T-helper 2 cell treated with Interferon-gamma antibody and Interleukin-4, amounts not matched to agents 5 μg/mL and 100 μg/mL, for 36 hours (primary cell): ENCODE measurements at regions not wholly inside any gene's neighbourhood (a gene's known extent, or its start where the extent isn't known, plus 50 kb on each side); places are given as distances from the start of the nearest gene placed in this dataset.

Experiments used
- DNase-seq: peaks from one replicate; pipeline ENCODE4 v3.0.0; 2021; ENCODE audit warnings: low spot score
- H3K27ac Mint-ChIP-seq: one replicate; pipeline ENCODE4 v1.8.0; 2021; ENCODE audit warnings: mild to moderate bottlenecking, mixed read lengths
- H3K27me3 Mint-ChIP-seq: one replicate; pipeline ENCODE4 v1.8.0; 2021; ENCODE audit warnings: low read depth, mixed read lengths
- H3K36me3 Mint-ChIP-seq: one replicate; pipeline ENCODE4 v1.8.0; 2021; ENCODE audit warnings: low read depth, mixed read lengths
- H3K4me1 Mint-ChIP-seq: one replicate; pipeline ENCODE4 v1.8.0; 2021; ENCODE audit warnings: low read depth, mixed read lengths
- H3K4me3 Mint-ChIP-seq: one replicate; pipeline ENCODE4 v1.8.0; 2022; ENCODE audit warnings: mild to moderate bottlenecking, moderate library complexity, mixed read lengths
- H3K9me3 Mint-ChIP-seq: one replicate; pipeline ENCODE4 v1.8.0; 2021; ENCODE audit warnings: mixed read lengths

GRCh38 chr7:136148920-136149319 is 171.8 kb upstream of the MTPN start:
- DNase-seq: no peak
- no peak overlapping the region for H3K4me3 Mint-ChIP-seq
- H3K4me1 Mint-ChIP-seq: no peaks in the 10 kb centered on the region
- H3K27me3 Mint-ChIP-seq: no peaks in the 10 kb centered on the region
- no peak overlapping the region for H3K27ac Mint-ChIP-seq
- no peaks in the 10 kb centered on the region for H3K36me3 Mint-ChIP-seq
- H3K9me3 Mint-ChIP-seq: no peaks in the 10 kb centered on the region

GRCh38 chr7:136146925-136147324 is 169.8 kb upstream of the MTPN start:
- DNase-seq: no peak
- no peaks in the 10 kb centered on the region for H3K4me1 Mint-ChIP-seq
- no peaks in the 10 kb centered on the region for H3K36me3 Mint-ChIP-seq
- H3K4me3 Mint-ChIP-seq: no peak overlapping the region
- H3K27me3 Mint-ChIP-seq: no peaks in the 10 kb centered on the region
- H3K27ac Mint-ChIP-seq: no peak overlapping the region
- H3K9me3 Mint-ChIP-seq: no peaks in the 10 kb centered on the region

DNA sequence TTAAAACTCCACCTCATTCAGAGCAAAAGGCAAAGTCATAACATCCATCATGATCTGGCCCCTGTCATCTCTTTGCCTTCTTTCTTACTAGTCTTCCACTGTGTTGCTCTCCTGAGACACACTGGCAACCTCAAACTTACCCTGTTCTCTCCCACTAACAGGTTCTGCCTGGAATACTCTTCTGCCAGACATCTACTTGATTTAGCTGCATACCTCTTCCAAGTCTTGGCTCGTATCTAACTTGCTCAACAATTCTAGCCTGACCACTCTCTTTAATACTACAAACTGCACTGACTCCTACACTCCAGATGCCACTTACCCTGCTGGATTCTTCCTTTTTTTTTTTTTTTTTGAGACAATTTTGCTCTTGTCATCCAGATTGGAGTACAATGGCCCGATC is 167.0 kb upstream of the MTPN start:
- no peaks in the 10 kb centered on the region for H3K4me1 Mint-ChIP-seq
- no peak overlapping the region for H3K4me3 Mint-ChIP-seq
- H3K27ac Mint-ChIP-seq: no peak overlapping the region
- H3K9me3 Mint-ChIP-seq: no peaks in the 10 kb centered on the region
- DNase-seq: no peak
- H3K27me3 Mint-ChIP-seq: no peaks in the 10 kb centered on the region
- no peaks in the 10 kb centered on the region for H3K36me3 Mint-ChIP-seq

DNA sequence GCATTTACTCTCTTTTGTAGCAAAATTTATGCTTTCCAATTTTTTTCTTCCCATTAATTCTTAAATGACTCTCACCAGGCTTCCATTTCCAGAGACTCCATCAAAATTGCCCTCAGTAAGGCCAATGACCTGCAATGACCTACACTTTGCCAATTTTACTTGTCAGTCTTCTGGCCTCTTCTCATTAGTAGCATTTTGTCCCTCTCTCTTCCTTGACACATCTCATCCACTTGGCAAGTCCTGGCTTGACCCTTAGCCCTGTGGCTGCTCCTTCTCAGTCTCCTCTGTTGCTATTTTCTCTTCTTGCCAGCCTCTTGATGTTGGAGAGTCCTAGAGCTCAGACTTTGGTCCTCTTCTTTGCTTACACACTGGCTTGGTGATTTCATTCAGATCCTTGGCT is 166.1 kb upstream of the MTPN start:
- no peak overlapping the region for H3K27ac Mint-ChIP-seq
- no peaks in the 10 kb centered on the region for H3K9me3 Mint-ChIP-seq
- no peak for DNase-seq
- no peak overlapping the region for H3K4me3 Mint-ChIP-seq
- H3K27me3 Mint-ChIP-seq: no peaks in the 10 kb centered on the region
- no peaks in the 10 kb centered on the region for H3K4me1 Mint-ChIP-seq
- no peaks in the 10 kb centered on the region for H3K36me3 Mint-ChIP-seq

DNA sequence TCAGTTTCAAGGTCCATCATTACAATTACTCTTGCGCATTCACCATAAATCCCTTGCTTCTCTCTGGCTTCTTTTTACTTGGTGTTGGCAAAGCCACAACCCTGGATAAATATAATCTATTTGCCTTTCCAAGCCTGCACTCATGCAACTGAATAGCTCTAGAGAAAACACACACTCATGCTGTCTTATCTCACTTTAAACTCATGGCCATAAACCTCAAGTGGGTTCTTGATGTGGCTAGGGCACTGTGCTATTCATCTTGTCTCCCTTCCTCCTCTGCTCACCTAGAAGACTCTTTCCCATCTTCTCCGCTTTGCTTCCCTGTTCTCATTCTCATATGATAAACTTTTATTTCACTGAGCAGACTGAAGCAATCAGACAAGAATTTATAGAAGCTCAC is 165.4 kb upstream of the MTPN start:
- no peaks in the 10 kb centered on the region for H3K9me3 Mint-ChIP-seq
- H3K27ac Mint-ChIP-seq: no peak overlapping the region
- DNase-seq: no peak
- no peaks in the 10 kb centered on the region for H3K4me1 Mint-ChIP-seq
- H3K4me3 Mint-ChIP-seq: no peak overlapping the region
- no peaks in the 10 kb centered on the region for H3K27me3 Mint-ChIP-seq
- no peaks in the 10 kb centered on the region for H3K36me3 Mint-ChIP-seq

DNA sequence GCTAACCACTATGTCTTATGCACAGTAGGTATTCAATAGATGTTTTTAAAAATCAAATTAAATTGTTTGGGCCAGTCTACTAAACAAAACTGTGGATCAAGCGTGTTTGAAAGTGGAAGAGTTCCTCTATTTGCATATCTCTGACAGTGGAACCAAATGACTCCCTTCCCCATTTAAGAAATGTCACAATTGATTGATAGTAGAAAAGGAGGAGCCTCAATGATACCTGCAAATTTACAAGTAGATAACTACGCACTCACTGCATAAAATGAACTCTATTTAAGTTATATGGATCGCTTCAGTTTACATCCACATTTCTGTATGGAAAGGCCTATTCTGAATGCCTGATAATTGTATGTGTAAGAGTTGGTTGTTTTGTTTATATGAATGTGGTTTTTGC is 163.3 kb upstream of the MTPN start:
- no peak overlapping the region for H3K4me3 Mint-ChIP-seq
- no peaks in the 10 kb centered on the region for H3K9me3 Mint-ChIP-seq
- H3K27me3 Mint-ChIP-seq: no peaks in the 10 kb centered on the region
- H3K36me3 Mint-ChIP-seq: no peaks in the 10 kb centered on the region
- H3K27ac Mint-ChIP-seq: no peak overlapping the region
- no peaks in the 10 kb centered on the region for H3K4me1 Mint-ChIP-seq
- DNase-seq: no peak

DNA sequence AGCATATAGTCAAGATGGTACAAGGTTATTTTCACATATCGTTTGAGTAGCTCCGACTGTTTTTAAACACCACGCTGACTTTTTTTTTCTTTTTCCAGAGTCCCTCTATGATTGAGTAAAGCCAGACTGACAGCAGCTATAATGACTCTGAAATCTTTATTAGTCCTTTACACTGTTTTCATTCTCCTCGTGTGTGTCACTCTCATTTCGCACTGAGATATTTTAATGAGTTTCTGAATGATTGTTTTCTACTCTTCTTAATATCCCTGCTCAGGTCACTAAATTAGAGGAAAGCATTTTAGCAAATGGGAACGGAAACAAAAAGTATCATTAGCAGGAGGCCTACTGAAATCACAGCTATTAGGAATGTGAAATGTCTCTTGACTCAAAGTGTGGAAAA is 162.3 kb upstream of the MTPN start:
- Mint-ChIP-seq H3K4me1 (no peaks in the 10 kb centered on the region), H3K27me3 (no peaks in the 10 kb centered on the region), H3K27ac (no peak overlapping the region), H3K4me3 (no peak overlapping the region), H3K9me3 (no peaks in the 10 kb centered on the region), H3K36me3 (no peaks in the 10 kb centered on the region)
- no peak for DNase-seq

GRCh38 chr7:136138991-136139390 is 161.8 kb upstream of the MTPN start:
- H3K27me3 Mint-ChIP-seq: no peaks in the 10 kb centered on the region
- no peaks in the 10 kb centered on the region for H3K4me1 Mint-ChIP-seq
- DNase-seq: no peak
- no peak overlapping the region for H3K4me3 Mint-ChIP-seq
- no peaks in the 10 kb centered on the region for H3K9me3 Mint-ChIP-seq
- H3K36me3 Mint-ChIP-seq: no peaks in the 10 kb centered on the region
- no peak overlapping the region for H3K27ac Mint-ChIP-seq

DNA sequence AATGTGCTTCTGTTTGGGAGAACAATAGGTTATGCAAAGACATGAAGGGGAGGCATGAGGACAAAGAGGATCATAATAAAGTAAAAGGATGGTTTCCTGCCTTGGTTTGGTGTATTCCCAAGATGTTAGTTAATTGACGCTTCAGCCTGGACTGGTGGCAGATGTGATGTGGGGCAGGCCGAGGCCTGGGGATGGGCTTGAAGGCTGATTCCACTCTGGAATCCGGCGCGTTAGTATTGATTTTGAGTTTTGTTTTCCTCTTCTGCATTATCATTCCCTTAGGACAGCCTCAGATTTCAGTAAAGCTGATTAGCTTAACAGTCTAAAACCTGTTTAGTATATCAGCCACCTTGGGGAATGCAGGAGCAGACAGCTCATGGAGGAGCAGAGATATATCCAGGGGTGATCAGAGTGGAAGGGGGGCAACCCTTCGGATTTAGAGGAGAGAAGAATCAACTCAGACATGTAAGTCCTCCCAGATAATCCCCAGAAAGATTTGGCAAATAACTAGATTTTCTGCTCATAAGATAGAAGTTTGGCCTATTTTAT is 159.8 kb upstream of the MTPN start:
- no peaks in the 10 kb centered on the region for H3K36me3 Mint-ChIP-seq
- H3K4me3 Mint-ChIP-seq: no peak overlapping the region
- no peaks in the 10 kb centered on the region for H3K27me3 Mint-ChIP-seq
- H3K9me3 Mint-ChIP-seq: no peaks in the 10 kb centered on the region
- no peaks in the 10 kb centered on the region for H3K4me1 Mint-ChIP-seq
- H3K27ac Mint-ChIP-seq: no peak overlapping the region
- no peak for DNase-seq

DNA sequence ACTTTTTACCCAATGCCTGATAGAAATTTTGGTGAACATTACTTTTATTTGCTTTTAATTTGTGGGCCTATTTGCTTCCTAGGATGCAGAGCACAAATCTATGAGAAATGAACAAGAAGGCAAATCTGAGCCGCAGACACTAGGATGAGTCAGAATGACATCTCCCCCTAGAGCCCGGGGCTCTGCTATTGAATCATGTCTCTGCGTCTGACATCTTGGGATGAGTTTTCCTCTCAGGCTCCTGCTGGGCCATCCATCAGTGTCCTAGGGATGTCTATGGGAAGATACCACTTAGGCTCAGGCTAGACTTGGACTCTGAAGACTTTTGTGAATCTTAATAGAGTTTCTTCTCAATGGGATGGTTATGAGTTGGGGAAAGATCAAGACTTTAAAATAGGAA is 157.3 kb upstream of the MTPN start:
- Mint-ChIP-seq H3K36me3 (no peaks in the 10 kb centered on the region), H3K27me3 (no peaks in the 10 kb centered on the region), H3K4me3 (no peak overlapping the region), H3K4me1 (no peaks in the 10 kb centered on the region), H3K27ac (no peak overlapping the region), H3K9me3 (no peaks in the 10 kb centered on the region)
- no peak for DNase-seq

DNA sequence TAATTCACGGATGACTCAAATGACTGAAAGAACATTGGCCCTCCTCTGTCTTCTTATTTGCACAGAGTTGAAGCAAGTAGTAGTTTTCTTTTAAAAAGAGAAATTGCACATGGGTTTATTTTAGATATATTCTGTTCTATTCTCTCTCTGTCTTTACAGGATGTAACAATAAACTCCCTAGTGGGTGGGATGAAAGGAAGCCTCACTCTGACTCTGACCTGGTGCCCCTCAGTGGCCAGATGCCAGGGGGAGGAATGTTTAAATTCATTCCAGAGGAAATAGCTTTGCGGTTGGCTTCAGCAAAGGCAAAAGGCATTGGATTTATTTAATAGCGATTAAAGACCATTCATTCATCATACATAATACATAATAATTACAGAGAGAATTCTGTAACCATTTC is 156.4 kb upstream of the MTPN start:
- DNase-seq: no peak
- Mint-ChIP-seq H3K27me3 (no peaks in the 10 kb centered on the region), H3K36me3 (no peaks in the 10 kb centered on the region), H3K9me3 (no peaks in the 10 kb centered on the region), H3K4me1 (no peaks in the 10 kb centered on the region), H3K4me3 (no peak overlapping the region), H3K27ac (no peak overlapping the region)

GRCh38 chr7:136131304-136131630 is 154.1 kb upstream of the MTPN start:
- Mint-ChIP-seq H3K4me3 (no peak overlapping the region), H3K9me3 (no peaks in the 10 kb centered on the region), H3K27me3 (no peaks in the 10 kb centered on the region), H3K27ac (no peak overlapping the region), H3K4me1 (no peaks in the 10 kb centered on the region), H3K36me3 (no peaks in the 10 kb centered on the region)
- DNase-seq: no peak

DNA sequence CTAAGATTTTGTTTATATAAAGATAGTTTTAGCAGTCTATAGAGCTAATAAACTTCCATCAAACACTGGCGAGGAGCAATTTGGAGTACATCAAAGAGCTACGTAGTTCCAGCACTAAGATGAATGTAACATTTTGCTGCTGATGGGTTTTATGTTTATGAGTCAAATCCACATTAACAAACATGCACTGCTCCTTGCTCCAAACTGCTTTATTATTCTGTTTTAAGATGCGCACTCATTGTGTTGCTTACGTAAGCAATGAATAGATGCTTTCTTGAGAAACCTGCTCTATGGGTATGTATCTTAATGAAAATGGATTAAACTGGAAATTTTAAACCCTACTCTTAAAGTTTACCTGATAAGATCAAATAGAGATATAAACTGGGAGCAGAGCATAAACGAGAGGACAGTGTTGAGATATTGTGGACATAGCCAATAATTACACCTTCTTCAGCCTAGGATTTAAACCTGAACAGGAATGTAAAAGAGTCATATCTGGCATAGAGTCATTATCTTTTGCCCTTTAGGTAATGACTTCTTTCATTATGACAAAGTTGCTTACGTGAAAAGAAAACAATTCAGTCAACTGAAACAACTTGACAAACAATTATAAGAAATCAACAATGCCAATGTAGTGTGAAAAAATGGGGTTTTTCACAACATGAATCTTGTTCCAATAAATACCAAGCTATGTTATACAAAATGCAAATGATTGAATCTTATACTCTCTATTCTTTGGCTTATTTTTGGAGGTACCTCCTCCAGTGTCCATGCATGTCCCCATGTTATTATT is 153.5 kb upstream of the MTPN start:
- no peaks in the 10 kb centered on the region for H3K27me3 Mint-ChIP-seq
- H3K36me3 Mint-ChIP-seq: no peaks in the 10 kb centered on the region
- no peak overlapping the region for H3K4me3 Mint-ChIP-seq
- H3K27ac Mint-ChIP-seq: no peak overlapping the region
- DNase-seq: no peak
- H3K4me1 Mint-ChIP-seq: no peaks in the 10 kb centered on the region
- no peaks in the 10 kb centered on the region for H3K9me3 Mint-ChIP-seq

- no peaks in the 10 kb centered on the region for H3K27me3 Mint-ChIP-seq
- no peak overlapping the region for H3K27ac Mint-ChIP-seq
- H3K36me3 Mint-ChIP-seq: no peaks in the 10 kb centered on the region
- no peaks in the 10 kb centered on the region for H3K4me1 Mint-ChIP-seq
- no peak overlapping the region for H3K4me3 Mint-ChIP-seq
- H3K9me3 Mint-ChIP-seq: no peaks in the 10 kb centered on the region
- DNase-seq: no peak
These were observed 150.9 kb upstream of the MTPN start for GRCh38 chr7:136128050-136128449.

- Mint-ChIP-seq H3K27me3 (no peaks in the 10 kb centered on the region), H3K9me3 (no peaks in the 10 kb centered on the region), H3K4me3 (no peak overlapping the region), H3K4me1 (no peaks in the 10 kb centered on the region), H3K27ac (no peak overlapping the region), H3K36me3 (no peaks in the 10 kb centered on the region)
- no peak for DNase-seq
These were observed 146.2 kb upstream of the MTPN start for GRCh38 chr7:136123352-136123751.
